ENCODE measurements at regions not wholly inside any gene's neighbourhood (a gene's known extent, or its start where the extent isn't known, plus 50 kb on each side); places are given as distances from the start of the nearest gene placed in this dataset.

- H3K27ac ChIP-seq (ENCODE audit: low read depth, low read length) = no peak overlapping the region
- H3K4me3 ChIP-seq (ENCODE audit: insufficient read depth, low read length, poor library complexity, severe bottlenecking) = no peak overlapping the region
- no peak overlapping the region for H2AFZ ChIP-seq (ENCODE audit: low read depth, low read length, severe bottlenecking)
- no peaks in the 10 kb centered on the region for H3F3A ChIP-seq (ENCODE audit: insufficient read depth)
- no peak overlapping the region for H3K9ac ChIP-seq (ENCODE audit: low read length)
- no peak overlapping the region for H3K4me2 ChIP-seq (ENCODE audit: low read depth, low read length, poor library complexity, severe bottlenecking)
- no peaks in the 10 kb centered on the region for H3K9me2 ChIP-seq (replicated peaks; ENCODE audit: insufficient read depth, low read length)
- no peaks in the 10 kb centered on the region for H3K27me3 ChIP-seq (ENCODE audit: low read length)
- H3K9me3 ChIP-seq (ENCODE audit: insufficient read depth, low read length) = no peaks in the 10 kb centered on the region
- TF ChIP-seq EZH2phosphoT487 (conservative IDR thresholded peaks at IDR 0.05; ENCODE audit: low read length) (no peak), CTCF (IDR thresholded peaks at IDR 0.05; ENCODE audit: insufficient read depth, low read length, poor library complexity, severe bottlenecking) (no peak)
- H3K79me2 ChIP-seq (ENCODE audit: insufficient read depth, low read length) = no peaks in the 10 kb centered on the region
- no peaks in the 10 kb centered on the region for H4K20me1 ChIP-seq (ENCODE audit: low read depth, low read length)
- H3K36me3 ChIP-seq (ENCODE audit: low read length) = no peaks in the 10 kb centered on the region
Observed at GRCh38 chr3:18098960-18099587, 326.1 kb downstream of the SATB1 start.

GRCh38 chr3:18097989-18098388 lies 327.1 kb downstream of the SATB1 start:
- H2AFZ ChIP-seq (ENCODE audit: low read depth, low read length, severe bottlenecking) = no peak overlapping the region

GRCh38 chr3:18097473-18097872 lies 327.7 kb downstream of the SATB1 start:
- Histone ChIP-seq H3K9me2 (replicated peaks; ENCODE audit: insufficient read depth, low read length) (no peaks in the 10 kb centered on the region), H3K79me2 (ENCODE audit: insufficient read depth, low read length) (no peaks in the 10 kb centered on the region), H3K27ac (ENCODE audit: low read depth, low read length) (no peak overlapping the region), H3K4me3 (ENCODE audit: insufficient read depth, low read length, poor library complexity, severe bottlenecking) (no peak overlapping the region), H2AFZ (ENCODE audit: low read depth, low read length, severe bottlenecking) (no peak overlapping the region), H4K20me1 (ENCODE audit: low read depth, low read length) (no peaks in the 10 kb centered on the region), H3K9me3 (ENCODE audit: insufficient read depth, low read length) (no peaks in the 10 kb centered on the region), H3F3A (ENCODE audit: insufficient read depth) (no peaks in the 10 kb centered on the region), H3K4me2 (ENCODE audit: low read depth, low read length, poor library complexity, severe bottlenecking) (no peak overlapping the region), H3K9ac (ENCODE audit: low read length) (no peak overlapping the region), H3K36me3 (ENCODE audit: low read length) (no peaks in the 10 kb centered on the region), H3K27me3 (ENCODE audit: low read length) (no peaks in the 10 kb centered on the region)
- no peak for TF ChIP-seq CTCF (IDR thresholded peaks at IDR 0.05; ENCODE audit: insufficient read depth, low read length, poor library complexity, severe bottlenecking)
- TF ChIP-seq EZH2phosphoT487 (conservative IDR thresholded peaks at IDR 0.05; ENCODE audit: low read length) = no peak

More at GRCh38 chr3:18097989-18098388, 327.1 kb downstream of the SATB1 start:
- Histone ChIP-seq H3K27ac (ENCODE audit: low read depth, low read length) (no peak overlapping the region), H3K79me2 (ENCODE audit: insufficient read depth, low read length) (no peaks in the 10 kb centered on the region), H3K9me3 (ENCODE audit: insufficient read depth, low read length) (no peaks in the 10 kb centered on the region), H3K9ac (ENCODE audit: low read length) (no peak overlapping the region), H3K4me3 (ENCODE audit: insufficient read depth, low read length, poor library complexity, severe bottlenecking) (no peak overlapping the region), H3K9me2 (replicated peaks; ENCODE audit: insufficient read depth, low read length) (no peaks in the 10 kb centered on the region), H3K27me3 (ENCODE audit: low read length) (no peaks in the 10 kb centered on the region), H3K36me3 (ENCODE audit: low read length) (no peaks in the 10 kb centered on the region), H4K20me1 (ENCODE audit: low read depth, low read length) (no peaks in the 10 kb centered on the region), H3K4me2 (ENCODE audit: low read depth, low read length, poor library complexity, severe bottlenecking) (no peak overlapping the region), H3F3A (ENCODE audit: insufficient read depth) (no peaks in the 10 kb centered on the region)
- no peak for TF ChIP-seq CTCF (IDR thresholded peaks at IDR 0.05; ENCODE audit: insufficient read depth, low read length, poor library complexity, severe bottlenecking)
- TF ChIP-seq EZH2phosphoT487 (conservative IDR thresholded peaks at IDR 0.05; ENCODE audit: low read length) = no peak

Measured in SU-DHL-6 (cell line).